ENCODE measurements at regions not wholly inside any gene's neighbourhood (a gene's known extent, or its start where the extent isn't known, plus 50 kb on each side); places are given as distances from the start of the nearest gene placed in this dataset.

- H3K9me3 ChIP-seq (replicated peaks in 1 of 2; ENCODE audit: control insufficient read depth in 1 of 2, insufficient read depth in 1 of 2, low read length in 2 of 2), result no peaks in the 10 kb centered on the region
- intact Hi-C loops (cut with micrococcal nuclease), result no loop called here
- H3K36me3 ChIP-seq (replicated peaks in 1 of 2; ENCODE audit: control insufficient read depth in 1 of 2, insufficient read depth in 2 of 2, low read length in 2 of 2), result no peaks in the 10 kb centered on the region
- H4K20me1 ChIP-seq (ENCODE audit: insufficient read depth, low read length), result no peaks in the 10 kb centered on the region
- Mint-ChIP-seq H3K4me3 (no peak overlapping the region), H3K9me3 (no peaks in the 10 kb centered on the region), H3K36me3 (no peaks in the 10 kb centered on the region), H3K4me1 (no peaks in the 10 kb centered on the region), H3K27me3 (ENCODE audit: low read depth in 3 of 3) (peaks cover 0 to 4% (median 2%) of the 10 kb centered on the region in 3 donors), H3K27ac (no peak overlapping the region)
- no peak overlapping the region for H3K4me2 ChIP-seq (replicated peaks; ENCODE audit: extremely low read depth, low read length, poor library complexity, severe bottlenecking)
- H3K27me3 ChIP-seq (ENCODE audit: control insufficient read depth in 2 of 2, insufficient read depth in 2 of 2, low read length in 2 of 2), result peaks cover 0 to 1% of the 10 kb centered on the region in 2 donors
- no peak overlapping the region for H3K4me3 ChIP-seq (replicated peaks in 1 of 3; ENCODE audit: low read depth in 2 of 3, low read length in 3 of 3)
- no peak for DNase-seq
- WGBS (ENCODE audit: insufficient coverage), result 40% methylated on average over 1 of the region's 4 CpGs
- no peak overlapping the region for H2AFZ ChIP-seq (ENCODE audit: insufficient read depth, low read depth, low read length, poor library complexity, severe bottlenecking)
- H3K27ac ChIP-seq (ENCODE audit: low read depth in 1 of 2, low read length in 2 of 2), result no peak overlapping the region
- no peaks in the 10 kb centered on the region for H3K4me1 ChIP-seq (ENCODE audit: control insufficient read depth in 1 of 2, insufficient read depth in 2 of 2, low read length in 2 of 2)
- H3K9ac ChIP-seq (ENCODE audit: insufficient read depth, low read length, poor library complexity, severe bottlenecking), result no peak overlapping the region
- no peaks in the 10 kb centered on the region for H3K79me2 ChIP-seq (ENCODE audit: insufficient read depth, low read length)
- no peak for TF ChIP-seq CTCF (IDR thresholded peaks at IDR 0.05)
Measured at GRCh38 chrX:137187540-137187939, 153.7 kb upstream of the GPR101 start.

GRCh38 chrX:137178392-137178791 is 144.6 kb upstream of the GPR101 start:
- Mint-ChIP-seq H3K36me3 (no peaks in the 10 kb centered on the region), H3K9me3 (peaks cover 0 to 1% (median 0%) of the 10 kb centered on the region in 7 donors), H3K27ac (no peak overlapping the region), H3K27me3 (ENCODE audit: low read depth in 3 of 3) (peaks cover 1 to 4% (median 1%) of the 10 kb centered on the region in 3 donors), H3K4me1 (no peaks in the 10 kb centered on the region), H3K4me3 (no peak overlapping the region)
- no peak overlapping the region for H3K4me3 ChIP-seq (replicated peaks in 1 of 3; ENCODE audit: low read depth in 2 of 3, low read length in 3 of 3)
- no peaks in the 10 kb centered on the region for H4K20me1 ChIP-seq (ENCODE audit: insufficient read depth, low read length)
- H3K27me3 ChIP-seq (ENCODE audit: control insufficient read depth in 2 of 2, insufficient read depth in 2 of 2, low read length in 2 of 2), result no peaks in the 10 kb centered on the region
- no peak for DNase-seq
- no peak overlapping the region for H3K9ac ChIP-seq (ENCODE audit: insufficient read depth, low read length, poor library complexity, severe bottlenecking)
- intact Hi-C loops (cut with micrococcal nuclease), result no loop called here
- H3K9me3 ChIP-seq (replicated peaks in 1 of 2; ENCODE audit: control insufficient read depth in 1 of 2, insufficient read depth in 1 of 2, low read length in 2 of 2), result no peaks in the 10 kb centered on the region
- TF ChIP-seq CTCF (IDR thresholded peaks at IDR 0.05), result no peak
- H3K36me3 ChIP-seq (replicated peaks in 1 of 2; ENCODE audit: control insufficient read depth in 1 of 2, insufficient read depth in 2 of 2, low read length in 2 of 2), result no peaks in the 10 kb centered on the region
- no peaks in the 10 kb centered on the region for H3K79me2 ChIP-seq (ENCODE audit: insufficient read depth, low read length)
- no peak overlapping the region for H3K27ac ChIP-seq (ENCODE audit: low read depth in 1 of 2, low read length in 2 of 2)
- no CpG with 5 or more reads among the region's 3 CpGs for WGBS (ENCODE audit: insufficient coverage)
- H3K4me2 ChIP-seq (replicated peaks; ENCODE audit: extremely low read depth, low read length, poor library complexity, severe bottlenecking), result no peak overlapping the region
- no peak overlapping the region for H2AFZ ChIP-seq (ENCODE audit: insufficient read depth, low read depth, low read length, poor library complexity, severe bottlenecking)
- no peaks in the 10 kb centered on the region for H3K4me1 ChIP-seq (ENCODE audit: control insufficient read depth in 1 of 2, insufficient read depth in 2 of 2, low read length in 2 of 2)
